IMR-90 (cell line): ENCODE measurements at regions not wholly inside any gene's neighbourhood (a gene's known extent, or its start where the extent isn't known, plus 50 kb on each side); places are given as distances from the start of the nearest gene placed in this dataset.

Experiments used
- CTCF ChIP-seq: conservative IDR thresholded peaks from 2 replicates; pipeline ENCODE4 v1.5.1; 2012; ENCODE audit warnings: mild to moderate bottlenecking, low read depth, low read length, improper control_type of control experiment
- SMC3 ChIP-seq: fragments of 150-350 bp; IDR thresholded peaks from 2 replicates; pipeline ENCODE4 v1.6.1; 2016; ENCODE audit warnings: low read depth, mild to moderate bottlenecking, antibody characterized with exemption, low read length, moderate library complexity

DNA sequence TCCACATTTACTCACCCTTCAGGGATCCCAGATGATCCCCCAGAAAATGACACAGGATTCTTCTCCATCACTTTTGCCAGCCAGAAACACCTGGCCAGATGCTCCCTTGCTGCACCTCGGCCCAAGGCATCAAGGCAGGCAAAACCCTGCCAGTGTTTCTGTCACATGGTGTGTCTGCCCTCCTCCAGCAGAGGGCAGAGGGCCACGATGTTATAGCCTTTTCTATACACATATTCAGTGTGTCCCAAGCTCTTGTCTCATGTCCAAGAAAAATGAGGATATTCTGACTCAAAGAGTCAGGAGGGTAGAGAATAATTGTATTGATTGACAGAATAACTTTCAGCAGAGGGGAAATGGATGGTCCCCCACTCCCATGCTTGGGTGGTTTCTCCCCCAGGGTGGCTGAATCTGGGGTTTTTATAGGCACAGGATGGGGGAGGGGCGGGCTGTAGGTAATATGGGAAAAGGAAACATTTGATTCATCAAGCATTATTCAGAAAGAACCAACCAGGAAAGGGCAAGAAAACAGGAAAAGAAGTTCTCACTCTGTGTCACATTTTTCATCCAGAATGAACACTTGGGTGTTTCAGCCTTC lies 933.9 kb downstream of the TRIB2 start:
- TF ChIP-seq CTCF (no peak), SMC3 (no peak)
